ENCODE measurements at regions not wholly inside any gene's neighbourhood (a gene's known extent, or its start where the extent isn't known, plus 50 kb on each side); places are given as distances from the start of the nearest gene placed in this dataset.

GRCh38 chr15:68493629-68494028 lies 61.7 kb upstream of the ITGA11 start:
- intact Hi-C loops (cut with micrococcal nuclease) (loop anchor here (1.0 kb wide), 1 partner anchor 26 kb away; no protein-coding TSS in a partner anchor), dilution Hi-C loops (cut with MboI; ENCODE audit: extremely low pct_ligation_motif_present, low sequenced_read_pairs) (no loop called here)
- DNase-seq (ENCODE audit: low read depth, low spot score) (no peak), FAIRE-seq (no peak)
- no peak overlapping the region for H3K9ac ChIP-seq (replicated peaks; ENCODE audit: extremely low read depth, insufficient read depth, low read length)
- BruUV-seq (replicated peaks): no TSS peak
- H3K79me2 ChIP-seq (ENCODE audit: control insufficient read depth, insufficient read depth, low read length): no peaks in the 10 kb centered on the region
- TF ChIP-seq GATA2 (IDR thresholded peaks at IDR 0.05; ENCODE audit: insufficient read depth, insufficient read length, low read depth, low read length) (no peak), JUN (IDR thresholded peaks at IDR 0.05; ENCODE audit: borderline replicate concordance, insufficient read depth, insufficient read length, low read depth) (no peak), EZH2 (IDR thresholded peaks at IDR 0.05; ENCODE audit: borderline replicate concordance, low read depth, low read length, severe bottlenecking) (no peak), FOS (IDR thresholded peaks at IDR 0.05; ENCODE audit: borderline replicate concordance, insufficient read depth, low read length) (no peak), CTCF (IDR thresholded peaks at IDR 0.05; ENCODE audit: extremely low read depth in 1 of 2, insufficient read depth in 1 of 2, low read depth in 1 of 2, low read length in 2 of 2) (no peak), MYC (IDR thresholded peaks at IDR 0.05; ENCODE audit: low read depth, low read length) (no peak), POLR2A (IDR thresholded peaks at IDR 0.05; ENCODE audit: low read depth, low read length) (no peak), MAX (IDR thresholded peaks at IDR 0.05; ENCODE audit: insufficient read depth, insufficient read length) (no peak), POLR2AphosphoS5 (IDR thresholded peaks at IDR 0.05; ENCODE audit: insufficient read depth, low read depth, low read length) (no peak)
- H3K4me1 ChIP-seq (ENCODE audit: control insufficient read depth, extremely low read depth, insufficient read depth, low read length): no peaks in the 10 kb centered on the region
- H3K9me3 ChIP-seq (replicated peaks; ENCODE audit: control insufficient read depth, insufficient read depth, low read length): no peaks in the 10 kb centered on the region
- no peak overlapping the region for H3K4me3 ChIP-seq (replicated peaks in 1 of 3; ENCODE audit: insufficient read depth in 1 of 3, low read depth in 1 of 3, low read length in 3 of 3)
- H3K36me3 ChIP-seq (ENCODE audit: control insufficient read depth in 2 of 2, extremely low read depth in 1 of 2, insufficient read depth in 2 of 2, low read length in 2 of 2): no peaks in the 10 kb centered on the region
- CTCF ChIA-PET: no interaction called here
- H3K4me2 ChIP-seq (ENCODE audit: insufficient read depth, low read length): no peak overlapping the region
- H2AFZ ChIP-seq (ENCODE audit: low read depth, low read length): no peak overlapping the region
- no peaks in the 10 kb centered on the region for H3K9me1 ChIP-seq (replicated peaks; ENCODE audit: control insufficient read depth, extremely low read depth, insufficient read depth, low read length)
- H3K27me3 ChIP-seq (ENCODE audit: control insufficient read depth in 2 of 2, insufficient read depth in 2 of 2, low read length in 2 of 2): peaks cover 21 to 30% of the 10 kb centered on the region in 2 experiments
- no peak overlapping the region for H3K27ac ChIP-seq (ENCODE audit: insufficient read depth, low read depth, low read length)
- POLR2A ChIA-PET: no interaction called here
- no peaks in the 10 kb centered on the region for H4K20me1 ChIP-seq (replicated peaks; ENCODE audit: control insufficient read depth, extremely low read depth, insufficient read depth, low read length)

Measured in endothelial cell of umbilical vein (primary cell).